M059J (cell line): ENCODE measurements at regions not wholly inside any gene's neighbourhood (a gene's known extent, or its start where the extent isn't known, plus 50 kb on each side); places are given as distances from the start of the nearest gene placed in this dataset.
"Not testable (repeated sequence)": the region's sequence is repeated elsewhere in the genome, so short reads cannot be mapped to it uniquely, and the experiment has no call there.

Source experiments
- DNase-seq: peaks from one replicate; pipeline ENCODE4 v3.0.0-alpha.2; 2012; ENCODE audit warnings: low read depth

GRCh38 chr7:152905949-152906348, 146.4 kb downstream of the ACTR3B start:
- no peak for DNase-seq

GRCh38 chr7:152907042-152907761, 147.7 kb downstream of the ACTR3B start:
- no peak for DNase-seq

GRCh38 chr7:152909280-152909679, 149.7 kb downstream of the ACTR3B start:
- no peak for DNase-seq

GRCh38 chr7:152909683-152910544, 150.4 kb downstream of the ACTR3B start:
- DNase-seq, result no peak

GRCh38 chr7:152910545-152911225, 151.1 kb downstream of the ACTR3B start:
- no peak for DNase-seq

- no peak for DNase-seq
Measured at GRCh38 chr7:152911226-152911560, 151.6 kb downstream of the ACTR3B start.

GRCh38 chr7:152911922-152912321, 152.4 kb downstream of the ACTR3B start:
- no peak for DNase-seq

- DNase-seq, result no peak
Measured at GRCh38 chr7:152912511-152912910, 153.0 kb downstream of the ACTR3B start.

- DNase-seq, result no peak
Measured at GRCh38 chr7:152913492-152913891, 153.9 kb downstream of the ACTR3B start.

GRCh38 chr7:152914014-152914844, 154.7 kb downstream of the ACTR3B start:
- no peak for DNase-seq

- not testable (repeated sequence) for DNase-seq
Measured at GRCh38 chr7:152914845-152915102, 155.2 kb downstream of the ACTR3B start.

GRCh38 chr7:152922318-152923081, 162.9 kb downstream of the ACTR3B start:
- no peak for DNase-seq

- DNase-seq, result no peak
Measured at GRCh38 chr7:152923711-152924110, 164.2 kb downstream of the ACTR3B start.

- no peak for DNase-seq
Measured at GRCh38 chr7:152924238-152924637, 164.7 kb downstream of the ACTR3B start.

- no peak for DNase-seq
Measured at GRCh38 chr7:152924826-152925411, 165.4 kb downstream of the ACTR3B start.

- no peak for DNase-seq
Measured at GRCh38 chr7:152925412-152926147, 166.0 kb downstream of the ACTR3B start.

- DNase-seq, result no peak
Measured at GRCh38 chr7:152931633-152932032, 172.1 kb downstream of the ACTR3B start.

- no peak for DNase-seq
Measured at GRCh38 chr7:152937282-152937681, 177.7 kb downstream of the ACTR3B start.

GRCh38 chr7:152946616-152947015, 187.1 kb downstream of the ACTR3B start:
- DNase-seq, result not testable (repeated sequence)

- no peak for DNase-seq
Measured at GRCh38 chr7:152947686-152948085, 188.1 kb downstream of the ACTR3B start.
